Uterus (tissue), 2 donors: ENCODE measurements at regions not wholly inside any gene's neighbourhood (a gene's known extent, or its start where the extent isn't known, plus 50 kb on each side); places are given as distances from the start of the nearest gene placed in this dataset.

Experiments
- POLR2A ChIP-seq, 2 donors: fragments of 450-650 bp; IDR thresholded peaks; one replicate each; pipeline ENCODE4 v1.6.1; 2016; ENCODE audit warnings: antibody characterized with exemption in 2 of 2, mild to moderate bottlenecking in 1 of 2, moderate library complexity in 1 of 2
- TF ChIP-seq, protein P1 (sequence below), 4 experiments: fragments of 200-600 bp in 2 of 4; fragments of 450-650 bp in 2 of 4; sonication (generic) in 2 of 4; IDR thresholded peaks; one replicate each; pipeline ENCODE4 v1.5.1; 2016 to 2019; ENCODE audit warnings: antibody characterized with exemption in 4 of 4, mild to moderate bottlenecking in 2 of 4, moderate library complexity in 1 of 4

DNA sequence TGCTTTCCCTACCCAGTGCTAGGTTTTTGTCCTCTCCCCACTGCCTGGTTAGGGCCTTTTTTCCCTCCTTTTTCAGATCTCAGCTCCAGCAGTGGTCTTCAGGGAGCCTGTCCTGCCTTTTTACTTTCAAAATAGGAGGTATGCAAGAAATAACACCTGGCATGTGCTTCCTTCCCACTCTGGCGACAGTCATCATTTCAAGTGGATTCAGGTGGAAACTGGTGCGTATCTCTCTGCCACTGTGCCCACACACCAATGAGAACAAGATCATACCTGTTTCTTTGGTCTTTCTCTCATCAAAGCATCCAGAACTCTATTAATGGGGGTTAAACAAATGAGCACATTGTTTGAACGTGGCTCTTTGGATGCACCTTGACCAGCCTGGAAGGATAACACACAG lies 95.7 kb upstream of the GGTLC1 start:
- TF ChIP-seq, protein P1, sequence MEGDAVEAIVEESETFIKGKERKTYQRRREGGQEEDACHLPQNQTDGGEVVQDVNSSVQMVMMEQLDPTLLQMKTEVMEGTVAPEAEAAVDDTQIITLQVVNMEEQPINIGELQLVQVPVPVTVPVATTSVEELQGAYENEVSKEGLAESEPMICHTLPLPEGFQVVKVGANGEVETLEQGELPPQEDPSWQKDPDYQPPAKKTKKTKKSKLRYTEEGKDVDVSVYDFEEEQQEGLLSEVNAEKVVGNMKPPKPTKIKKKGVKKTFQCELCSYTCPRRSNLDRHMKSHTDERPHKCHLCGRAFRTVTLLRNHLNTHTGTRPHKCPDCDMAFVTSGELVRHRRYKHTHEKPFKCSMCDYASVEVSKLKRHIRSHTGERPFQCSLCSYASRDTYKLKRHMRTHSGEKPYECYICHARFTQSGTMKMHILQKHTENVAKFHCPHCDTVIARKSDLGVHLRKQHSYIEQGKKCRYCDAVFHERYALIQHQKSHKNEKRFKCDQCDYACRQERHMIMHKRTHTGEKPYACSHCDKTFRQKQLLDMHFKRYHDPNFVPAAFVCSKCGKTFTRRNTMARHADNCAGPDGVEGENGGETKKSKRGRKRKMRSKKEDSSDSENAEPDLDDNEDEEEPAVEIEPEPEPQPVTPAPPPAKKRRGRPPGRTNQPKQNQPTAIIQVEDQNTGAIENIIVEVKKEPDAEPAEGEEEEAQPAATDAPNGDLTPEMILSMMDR (IDR thresholded peaks at IDR 0.05), result no peak
- no peak for TF ChIP-seq POLR2A (IDR thresholded peaks at IDR 0.05)
